Mesenchymal stem cell (in vitro differentiated cells and primary cell): ENCODE measurements at regions not wholly inside any gene's neighbourhood (a gene's known extent, or its start where the extent isn't known, plus 50 kb on each side); places are given as distances from the start of the nearest gene placed in this dataset.

Source experiments
- DNase-seq: peaks from one replicate; pipeline ENCODE4 v3.0.0-alpha.2; 2013
- H2AFZ ChIP-seq: one replicate; pipeline ENCODE4 v1.6.1; 2013; ENCODE audit warnings: low read depth, mild to moderate bottlenecking, control low read depth, inconsistent platforms, low read length, moderate library complexity
- H2AK5ac ChIP-seq: 2 replicates; pipeline ENCODE4 v1.6.1; 2013; ENCODE audit warnings: low read length, moderate library complexity, mild to moderate bottlenecking, inconsistent platforms; ENCODE audit not compliant: severe bottlenecking
- H2BK120ac ChIP-seq: one replicate; pipeline ENCODE4 v1.6.1; 2013; ENCODE audit warnings: low read depth, mild to moderate bottlenecking, inconsistent platforms, low read length, moderate library complexity
- H2BK12ac ChIP-seq, 2 experiments: one replicate each; pipeline ENCODE4 v1.6.1; 2013; ENCODE audit warnings: inconsistent platforms in 2 of 2, low read length in 2 of 2, mild to moderate bottlenecking in 2 of 2, moderate library complexity in 2 of 2, control low read depth in 1 of 2
- H2BK15ac ChIP-seq: one replicate; pipeline ENCODE4 v1.6.1; 2013; ENCODE audit warnings: mild to moderate bottlenecking, low read depth, inconsistent platforms; ENCODE audit not compliant: poor library complexity, severe bottlenecking
- H2BK5ac ChIP-seq: 2 replicates; pipeline ENCODE4 v1.6.1; 2013; ENCODE audit warnings: low read depth, mild to moderate bottlenecking, low read length, control low read depth, inconsistent platforms; ENCODE audit not compliant: poor library complexity, severe bottlenecking
- H3K14ac ChIP-seq, 2 experiments: one replicate each; pipeline ENCODE4 v1.6.1; 2013; ENCODE audit warnings: inconsistent platforms in 2 of 2, low read length in 2 of 2, control low read depth in 1 of 2, mild to moderate bottlenecking in 1 of 2, moderate library complexity in 1 of 2
- H3K18ac ChIP-seq, 2 experiments: one replicate each; pipeline ENCODE4 v1.6.1; 2013; ENCODE audit warnings: inconsistent platforms in 2 of 2, low read length in 2 of 2, control low read depth in 1 of 2, low read depth in 1 of 2, mild to moderate bottlenecking in 1 of 2
- H3K23ac ChIP-seq, 2 experiments: one replicate each; pipeline ENCODE4 v1.6.1; 2013; ENCODE audit warnings: inconsistent platforms in 2 of 2, low read length in 2 of 2, mild to moderate bottlenecking in 2 of 2, moderate library complexity in 2 of 2, control low read depth in 1 of 2
- H3K27ac ChIP-seq: 2 replicates; pipeline ENCODE4 v1.5.1; 2013; ENCODE audit warnings: mild to moderate bottlenecking, moderate library complexity, low read length, control low read depth, inconsistent platforms; ENCODE audit not compliant: poor library complexity, severe bottlenecking
- H3K27me3 ChIP-seq, 2 experiments: 2 replicates each; pipeline versions ENCODE4 v1.6.1 to v1.7.0; 2013; ENCODE audit warnings: low read length in 2 of 2, mild to moderate bottlenecking in 2 of 2, moderate library complexity in 2 of 2, control low read depth in 1 of 2, inconsistent platforms in 1 of 2; ENCODE audit not compliant: control insufficient read depth in 1 of 2, insufficient read depth in 1 of 2
- H3K36me3 ChIP-seq, 2 experiments: 2 replicates each; pipeline versions ENCODE4 v1.6.1 to v1.7.0; 2013; ENCODE audit warnings: low read length in 2 of 2, control low read depth in 1 of 2, inconsistent platforms in 1 of 2, low read depth in 1 of 2, mild to moderate bottlenecking in 1 of 2; ENCODE audit not compliant: insufficient read depth in 2 of 2, control insufficient read depth in 1 of 2
- H3K4ac ChIP-seq, 2 experiments: one replicate each; pipeline ENCODE4 v1.6.1; 2013; ENCODE audit warnings: inconsistent platforms in 2 of 2, low read length in 2 of 2, mild to moderate bottlenecking in 2 of 2, moderate library complexity in 2 of 2, control low read depth in 1 of 2, low read depth in 1 of 2
- H3K4me1 ChIP-seq: 2 replicates; pipeline ENCODE4 v1.6.1; 2013; ENCODE audit warnings: low read depth, low read length, control low read depth; ENCODE audit not compliant: control insufficient read depth, insufficient read depth
- H3K4me2 ChIP-seq: 2 replicates; pipeline ENCODE4 v1.6.1; 2013; ENCODE audit warnings: low read length, mild to moderate bottlenecking, inconsistent platforms; ENCODE audit not compliant: poor library complexity, severe bottlenecking
- H3K4me3 ChIP-seq, 2 experiments: 2 replicates each; pipeline versions ENCODE4 v1.5.1 to v1.7.0; 2013; ENCODE audit warnings: low read length in 2 of 2, mild to moderate bottlenecking in 2 of 2, control low read depth in 1 of 2, low read depth in 1 of 2; ENCODE audit not compliant: insufficient read depth in 1 of 2
- H3K79me1 ChIP-seq: replicated peaks from 2 replicates; pipeline ENCODE4 v1.6.1; 2013; ENCODE audit warnings: mild to moderate bottlenecking, control low read depth, low read length, inconsistent platforms; ENCODE audit not compliant: poor library complexity, severe bottlenecking
- H3K9ac ChIP-seq: 2 replicates; pipeline ENCODE4 v1.7.0; 2013; ENCODE audit warnings: mild to moderate bottlenecking, low read length, moderate library complexity
- H3K9me3 ChIP-seq: 2 replicates; pipeline ENCODE4 v1.7.0; 2013; ENCODE audit warnings: mild to moderate bottlenecking, low read length; ENCODE audit not compliant: control insufficient read depth
- H4K8ac ChIP-seq: one replicate; pipeline ENCODE4 v1.6.1; 2013; ENCODE audit warnings: inconsistent platforms, mild to moderate bottlenecking, low read length, moderate library complexity
- H4K91ac ChIP-seq: one replicate; pipeline ENCODE4 v1.6.1; 2013; ENCODE audit warnings: mild to moderate bottlenecking, low read length, inconsistent platforms
- WGBS: methylation state at CpG from one replicate; pipeline ENCODE4 v1.1.7; 2013; ENCODE audit warnings: mixed read lengths; 5-methylcytosine and 5-hydroxymethylcytosine counted together

DNA sequence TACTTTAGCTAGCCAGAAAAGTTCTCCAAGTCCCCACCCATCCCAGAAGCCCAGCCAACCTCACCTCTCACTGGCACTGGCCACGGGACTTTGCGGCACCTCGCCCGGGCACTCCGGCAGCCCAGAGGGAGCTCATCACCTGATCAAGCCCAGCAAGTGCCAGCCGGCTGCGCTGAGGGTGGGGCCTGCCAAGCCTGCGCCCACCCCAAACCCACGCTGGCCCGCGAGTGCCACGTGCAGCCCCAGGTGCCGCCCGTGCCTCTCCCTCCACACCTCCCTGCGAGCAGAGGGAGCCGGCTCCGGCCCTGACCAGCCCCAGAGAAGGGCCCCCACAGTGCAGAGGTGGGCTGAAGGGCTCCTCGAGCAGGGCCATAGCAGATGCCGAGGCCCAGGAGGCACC, 585.0 kb upstream of the HS6ST1 start:
- no peaks in the 10 kb centered on the region for H3K36me3 ChIP-seq
- no peak overlapping the region for H2AK5ac ChIP-seq
- 91% methylated on average over 18 of the region's 19 CpGs for WGBS
- no peak overlapping the region for H3K18ac ChIP-seq
- H3K27ac ChIP-seq = no peak overlapping the region
- H2BK120ac ChIP-seq = no peak overlapping the region
- no peak for DNase-seq
- H2BK15ac ChIP-seq = no peak overlapping the region
- H3K4ac ChIP-seq = no peak overlapping the region
- no peak overlapping the region for H3K4me3 ChIP-seq
- no peak overlapping the region for H3K4me2 ChIP-seq
- no peak overlapping the region for H2AFZ ChIP-seq
- H3K9ac ChIP-seq = no peak overlapping the region
- no peak overlapping the region for H2BK12ac ChIP-seq
- H2BK5ac ChIP-seq = no peak overlapping the region
- peaks cover 33% of the 10 kb centered on the region for H3K9me3 ChIP-seq
- no peak overlapping the region for H3K14ac ChIP-seq
- no peaks in the 10 kb centered on the region for H3K79me1 ChIP-seq
- no peak overlapping the region for H4K91ac ChIP-seq
- H3K27me3 ChIP-seq = peaks cover 0 to 8% of the 10 kb centered on the region in 2 experiments
- H3K23ac ChIP-seq = no peak overlapping the region
- no peaks in the 10 kb centered on the region for H3K4me1 ChIP-seq
- H4K8ac ChIP-seq = no peak overlapping the region

DNA sequence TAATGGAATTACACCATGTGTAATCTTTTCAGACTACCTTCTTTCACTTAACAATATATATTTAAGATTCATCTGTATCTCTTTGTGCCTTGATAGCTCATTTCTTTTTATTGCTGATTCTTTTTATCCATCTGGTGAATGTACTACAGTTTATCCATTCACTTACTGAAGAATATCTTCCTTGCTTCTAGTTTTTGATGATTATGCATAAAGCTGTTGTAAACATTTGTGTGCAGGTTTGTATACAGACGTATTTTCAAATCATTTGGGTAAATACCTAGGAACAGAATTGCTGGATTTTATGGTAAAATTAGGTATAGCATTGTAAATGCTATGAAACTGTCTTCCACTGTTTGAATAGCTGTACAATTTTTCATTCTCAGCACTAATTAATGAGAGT, 592.6 kb upstream of the HS6ST1 start:
- H3K36me3 ChIP-seq = no peaks in the 10 kb centered on the region
- H3K27me3 ChIP-seq = no peaks in the 10 kb centered on the region
- WGBS = no CpG with 5 or more reads among the region's 1 CpG
- H3K27ac ChIP-seq = no peak overlapping the region
- H3K9ac ChIP-seq = no peak overlapping the region
- H3K4me2 ChIP-seq = no peak overlapping the region
- H4K8ac ChIP-seq = no peak overlapping the region
- DNase-seq = no peak
- no peaks in the 10 kb centered on the region for H3K79me1 ChIP-seq
- no peak overlapping the region for H3K18ac ChIP-seq
- no peak overlapping the region for H4K91ac ChIP-seq
- H3K23ac ChIP-seq = no peak overlapping the region
- no peak overlapping the region for H3K4me3 ChIP-seq
- H2AFZ ChIP-seq = no peak overlapping the region
- no peak overlapping the region for H3K14ac ChIP-seq
- no peak overlapping the region for H2BK120ac ChIP-seq
- no peak overlapping the region for H2AK5ac ChIP-seq
- no peak overlapping the region for H2BK5ac ChIP-seq
- H2BK12ac ChIP-seq = no peak overlapping the region
- H3K9me3 ChIP-seq = peaks cover 37% of the 10 kb centered on the region
- no peak overlapping the region for H3K4ac ChIP-seq
- no peak overlapping the region for H2BK15ac ChIP-seq
- H3K4me1 ChIP-seq = no peaks in the 10 kb centered on the region

DNA sequence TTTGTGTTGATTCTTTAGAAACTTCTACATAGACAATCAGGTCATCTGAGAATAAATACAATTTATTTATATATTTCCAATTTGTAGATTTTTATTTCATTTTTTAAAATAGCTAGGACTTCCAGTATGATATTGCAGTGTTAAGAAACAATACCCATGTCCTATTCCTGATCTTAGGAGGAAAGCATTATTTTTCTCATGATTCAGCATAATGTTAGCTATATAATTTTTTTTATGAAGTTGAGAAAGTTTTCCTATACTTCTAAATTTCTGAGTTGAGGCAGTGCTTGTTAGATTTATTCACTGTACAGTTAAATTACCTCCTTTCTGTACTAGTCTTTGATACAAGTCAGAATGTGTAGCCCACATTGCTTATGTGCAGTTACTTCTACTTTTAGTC, 595.7 kb upstream of the HS6ST1 start:
- Histone ChIP-seq H2BK15ac (no peak overlapping the region), H3K18ac (no peak overlapping the region), H2BK120ac (no peak overlapping the region), H2BK12ac (no peak overlapping the region), H2AK5ac (no peak overlapping the region), H3K4me3 (no peak overlapping the region), H2AFZ (no peak overlapping the region), H3K27ac (no peak overlapping the region), H3K4ac (no peak overlapping the region), H4K8ac (no peak overlapping the region), H3K14ac (no peak overlapping the region), H3K36me3 (no peaks in the 10 kb centered on the region), H2BK5ac (no peak overlapping the region), H3K9me3 (peaks cover 24% of the 10 kb centered on the region), H3K27me3 (no peaks in the 10 kb centered on the region), H3K9ac (no peak overlapping the region), H4K91ac (no peak overlapping the region), H3K4me1 (no peaks in the 10 kb centered on the region), H3K79me1 (no peaks in the 10 kb centered on the region), H3K4me2 (no peak overlapping the region), H3K23ac (no peak overlapping the region)
- no peak for DNase-seq

DNA sequence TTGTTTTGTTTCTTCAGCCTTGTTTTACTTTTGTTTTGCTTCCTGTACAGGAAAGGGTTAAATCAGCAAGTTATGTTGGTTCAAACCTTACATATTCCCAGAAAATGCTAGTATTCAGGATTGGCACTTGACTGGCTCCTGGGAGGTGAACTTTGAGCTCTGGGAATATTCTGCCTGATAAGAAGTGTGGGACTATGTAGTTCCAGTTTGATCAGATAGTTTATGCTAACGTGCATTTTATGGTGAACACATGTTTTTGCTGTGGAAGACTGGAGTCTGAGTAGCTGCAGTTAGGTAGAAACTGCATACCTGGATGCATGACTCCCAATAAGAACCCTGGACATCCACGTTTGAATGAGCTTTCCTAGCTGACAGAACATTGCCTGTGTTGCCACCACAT, 603.1 kb upstream of the HS6ST1 start:
- Histone ChIP-seq H2AK5ac (no peak overlapping the region), H3K23ac (no peak overlapping the region), H3K9ac (no peak overlapping the region), H2AFZ (no peak overlapping the region), H3K4me2 (no peak overlapping the region), H3K4me3 (no peak overlapping the region), H2BK120ac (no peak overlapping the region), H4K91ac (no peak overlapping the region), H3K27ac (no peak overlapping the region), H4K8ac (no peak overlapping the region), H3K4ac (no peak overlapping the region), H3K18ac (no peak overlapping the region), H2BK15ac (no peak overlapping the region), H3K14ac (no peak overlapping the region), H3K36me3 (no peaks in the 10 kb centered on the region), H3K27me3 (no peaks in the 10 kb centered on the region), H3K4me1 (no peaks in the 10 kb centered on the region), H2BK5ac (no peak overlapping the region), H2BK12ac (no peak overlapping the region), H3K79me1 (no peaks in the 10 kb centered on the region), H3K9me3 (peaks cover 14% of the 10 kb centered on the region)
- no peak for DNase-seq
- WGBS = 4% methylated on average over 2 of the region's 2 CpGs
